Endothelial cell of umbilical vein (primary cell): ENCODE measurements at regions not wholly inside any gene's neighbourhood (a gene's known extent, or its start where the extent isn't known, plus 50 kb on each side); places are given as distances from the start of the nearest gene placed in this dataset.

Source experiments
- BruUV-seq: library from RNA; stranded (reverse); fragments of 400-500 nt; replicated peaks from 2 replicates; lab custom pipeline; 2021; lab: Mats Ljungman, UMichigan
- CTCF ChIA-PET: fragments of 300-600, 350-600 bp; sonication (Branson Sonifier 250); formaldehyde crosslinking; loops from one replicate; lab custom pipeline; 2021; ENCODE audit warnings: antibody characterized with exemption, inconsistent platforms; lab: Charles Lee
- POLR2A ChIA-PET: fragments of 300-600, 350-600 bp; sonication (Branson Sonifier 250); formaldehyde crosslinking; loops from one replicate; lab custom pipeline; 2021; ENCODE audit warnings: antibody characterized with exemption, inconsistent platforms; lab: Charles Lee
- DNase-seq: peaks from one replicate; pipeline ENCODE4 v3.0.0-alpha.2; 2011; ENCODE audit warnings: low read depth, low spot score
- FAIRE-seq: peaks from 2 replicates; lab custom pipeline; 2011; peaks lifted over from hg19 to GRCh38; lab: Jason Lieb, UNC
- H2AFZ ChIP-seq: 2 replicates; pipeline ENCODE4 v1.6.0; 2012; ENCODE audit warnings: low read depth, low read length, control low read depth, inconsistent platforms
- H3K27ac ChIP-seq: 2 replicates; pipeline ENCODE4 v1.5.1; 2011; ENCODE audit warnings: low read depth, mild to moderate bottlenecking, control low read depth, low read length, moderate library complexity; ENCODE audit not compliant: insufficient read depth
- H3K27me3 ChIP-seq, 2 experiments: 2 replicates each; pipeline versions ENCODE4 v1.6.0 to v1.6.1; 2011; ENCODE audit warnings: low read length in 2 of 2, mixed read lengths in 1 of 2; ENCODE audit not compliant: control insufficient read depth in 2 of 2, insufficient read depth in 2 of 2
- H3K36me3 ChIP-seq, 2 experiments: 2 replicates in 1 of 2; 3 replicates in 1 of 2; pipeline ENCODE4 v1.5.1; 2011; ENCODE audit warnings: low read length in 2 of 2, mild to moderate bottlenecking in 1 of 2, moderate library complexity in 1 of 2; ENCODE audit not compliant: control insufficient read depth in 2 of 2, insufficient read depth in 2 of 2; ENCODE audit errors: extremely low read depth in 1 of 2
- H3K4me1 ChIP-seq: 3 replicates; pipeline ENCODE4 v1.5.1; 2011; ENCODE audit warnings: mild to moderate bottlenecking, low read length; ENCODE audit not compliant: control insufficient read depth, insufficient read depth; ENCODE audit errors: extremely low read depth
- H3K4me2 ChIP-seq: 2 replicates; pipeline ENCODE4 v1.6.1; 2011; ENCODE audit warnings: low read length, control low read depth, mixed read lengths; ENCODE audit not compliant: insufficient read depth
- H3K4me3 ChIP-seq, 3 experiments: fragments of 200-600 bp in 1 of 3; sonication (generic), shearing (Covaris generic) in 1 of 3; replicated peaks in 1 of 3; 2 replicates each; pipeline ENCODE4 v1.5.1; 2011 to 2016; ENCODE audit warnings: control low read depth in 3 of 3, low read length in 3 of 3, mild to moderate bottlenecking in 2 of 3, inconsistent platforms in 1 of 3, low read depth in 1 of 3, moderate library complexity in 1 of 3; ENCODE audit not compliant: insufficient read depth in 1 of 3
- H3K79me2 ChIP-seq: 2 replicates; pipeline ENCODE4 v1.6.0; 2012; ENCODE audit warnings: low read length, inconsistent platforms; ENCODE audit not compliant: control insufficient read depth, insufficient read depth
- H3K9ac ChIP-seq: replicated peaks from 2 replicates; pipeline ENCODE3; 2011; ENCODE audit warnings: low read length, control low read depth; ENCODE audit not compliant: insufficient read depth; ENCODE audit errors: extremely low read depth
- H3K9me1 ChIP-seq: replicated peaks from 3 replicates; pipeline ENCODE4 v1.6.0; 2011; ENCODE audit warnings: mild to moderate bottlenecking, low read length; ENCODE audit not compliant: control insufficient read depth, insufficient read depth; ENCODE audit errors: extremely low read depth
- H3K9me3 ChIP-seq: replicated peaks from 2 replicates; pipeline ENCODE4 v1.5.1; 2012; ENCODE audit warnings: low read length, inconsistent platforms; ENCODE audit not compliant: control insufficient read depth, insufficient read depth
- H4K20me1 ChIP-seq: replicated peaks from 2 replicates; pipeline ENCODE3; 2011; ENCODE audit warnings: mild to moderate bottlenecking, low read length; ENCODE audit not compliant: control insufficient read depth, insufficient read depth; ENCODE audit errors: extremely low read depth
- EZH2 ChIP-seq: IDR thresholded peaks from 2 replicates; pipeline ENCODE4 v1.6.1; 2012; ENCODE audit warnings: borderline replicate concordance, low read depth, mild to moderate bottlenecking, moderate library complexity, low read length, inconsistent platforms; ENCODE audit not compliant: severe bottlenecking
- FOS ChIP-seq: IDR thresholded peaks from 2 replicates; pipeline ENCODE4 v1.6.1; 2011; ENCODE audit warnings: mild to moderate bottlenecking, low read length, moderate library complexity, borderline replicate concordance; ENCODE audit not compliant: insufficient read depth
- JUN ChIP-seq: IDR thresholded peaks from 2 replicates; pipeline ENCODE4 v1.6.1; 2011; ENCODE audit warnings: borderline replicate concordance, low read depth; ENCODE audit not compliant: insufficient read length, insufficient read depth
- MYC ChIP-seq: IDR thresholded peaks from one replicate; pipeline ENCODE4 v1.6.1; 2011; ENCODE audit warnings: mild to moderate bottlenecking, low read depth, low read length
- POLR2AphosphoS5 ChIP-seq: IDR thresholded peaks from 2 replicates; pipeline ENCODE4 v1.6.1; 2012; ENCODE audit warnings: low read depth, mild to moderate bottlenecking, control low read depth, low read length, moderate library complexity; ENCODE audit not compliant: insufficient read depth
- dilution Hi-C: fragments of 300-500 bp; cut with MboI; formaldehyde crosslinking; loops from one replicate; pipeline ENCODE4 v1.15.0; 2019; ENCODE audit warnings: low sequenced_read_pairs; ENCODE audit not compliant: extremely low pct_ligation_motif_present
- intact Hi-C: fragments of 100-400 bp; cut with micrococcal nuclease; formaldehyde crosslinking; loops from one replicate; pipeline ENCODE4 v1.10.0; 2022
- TF ChIP-seq, protein P1 (sequence below): IDR thresholded peaks from 2 replicates; pipeline ENCODE4 v1.6.1; 2011; ENCODE audit not compliant: insufficient read depth, insufficient read length

DNA sequence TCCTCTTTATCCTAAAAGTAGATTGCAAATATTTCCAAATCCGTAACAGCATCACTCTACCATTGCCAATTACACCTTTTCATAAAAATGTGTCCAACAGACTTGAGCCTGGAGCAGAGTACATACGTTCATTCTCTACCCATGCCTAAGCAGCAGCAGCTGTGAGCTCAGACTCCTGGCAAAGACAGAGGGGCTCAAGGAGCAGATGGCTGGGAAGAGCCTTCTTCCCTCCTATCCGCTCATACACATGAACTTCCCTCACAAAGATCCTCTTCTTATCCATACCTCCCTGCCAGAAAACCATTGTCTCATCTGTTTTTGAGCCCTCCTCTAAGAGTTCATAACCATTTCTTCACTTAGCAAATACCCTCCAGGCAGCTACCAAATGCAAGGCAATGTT, 164.3 kb upstream of the ARL4C start:
- Histone ChIP-seq H3K79me2 (no peaks in the 10 kb centered on the region), H3K4me1 (no peaks in the 10 kb centered on the region), H3K4me2 (no peak overlapping the region), H3K9ac (no peak overlapping the region), H3K9me3 (no peaks in the 10 kb centered on the region), H3K36me3 (no peaks in the 10 kb centered on the region), H2AFZ (no peak overlapping the region), H4K20me1 (no peaks in the 10 kb centered on the region), H3K9me1 (no peaks in the 10 kb centered on the region), H3K27ac (no peak overlapping the region), H3K27me3 (peaks cover 3 to 14% of the 10 kb centered on the region in 2 experiments), H3K4me3 (no peak overlapping the region)
- ChIA-PET POLR2A (no interaction called here), CTCF (interaction anchor here (1.3 kb wide), 1 partner anchor 8 kb away, joined by 3 read pairs; no protein-coding TSS in a partner anchor)
- no peak for FAIRE-seq
- no peak for DNase-seq
- BruUV-seq, result no TSS peak
- intact Hi-C loops, result no loop called here
- no peak for TF ChIP-seq MYC
- no peak for TF ChIP-seq POLR2AphosphoS5
- TF ChIP-seq, protein P1, sequence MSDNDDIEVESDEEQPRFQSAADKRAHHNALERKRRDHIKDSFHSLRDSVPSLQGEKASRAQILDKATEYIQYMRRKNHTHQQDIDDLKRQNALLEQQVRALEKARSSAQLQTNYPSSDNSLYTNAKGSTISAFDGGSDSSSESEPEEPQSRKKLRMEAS, result no peak
- no peak for TF ChIP-seq FOS
- no peak for TF ChIP-seq EZH2
- dilution Hi-C loops, result no loop called here

DNA sequence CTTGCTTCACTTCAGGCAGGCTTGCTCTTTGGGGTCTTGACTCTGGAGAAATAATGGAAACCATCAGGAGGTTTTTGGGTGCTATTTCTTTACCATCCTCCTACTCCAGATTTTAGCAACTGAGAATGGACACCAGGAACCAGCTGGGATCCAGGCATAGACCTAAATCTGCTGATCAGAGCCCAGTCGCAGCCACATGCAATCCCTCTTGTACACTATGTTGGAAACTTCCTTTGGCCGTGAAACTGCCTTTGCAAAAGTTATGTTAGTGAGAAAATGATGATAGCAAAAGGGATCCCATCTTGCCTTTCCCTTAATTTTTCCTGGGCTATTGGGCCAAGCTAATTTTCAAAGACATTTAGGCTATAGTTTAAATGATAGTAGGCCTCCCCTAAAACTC, 158.8 kb upstream of the ARL4C start:
- POLR2A ChIA-PET, result no interaction called here
- no peak for TF ChIP-seq POLR2AphosphoS5
- no peak for TF ChIP-seq JUN
- TF ChIP-seq, protein P1, result no peak
- Histone ChIP-seq H3K36me3 (no peaks in the 10 kb centered on the region), H3K27ac (no peak overlapping the region), H3K79me2 (no peaks in the 10 kb centered on the region), H3K9me1 (no peaks in the 10 kb centered on the region), H4K20me1 (no peaks in the 10 kb centered on the region), H3K4me3 (no peak overlapping the region), H2AFZ (no peak overlapping the region), H3K4me1 (no peaks in the 10 kb centered on the region), H3K9me3 (no peaks in the 10 kb centered on the region), H3K9ac (no peak overlapping the region), H3K27me3 (peaks cover 3 to 5% of the 10 kb centered on the region in 2 experiments), H3K4me2 (no peak overlapping the region)
- CTCF ChIA-PET, result no interaction called here
- no peak for DNase-seq
- intact Hi-C loops (no loop called here), dilution Hi-C loops (no loop called here)
- no TSS peak for BruUV-seq
- no peak for FAIRE-seq
